ENCODE measurements at regions not wholly inside any gene's neighbourhood (a gene's known extent, or its start where the extent isn't known, plus 50 kb on each side); places are given as distances from the start of the nearest gene placed in this dataset.
"Not testable (repeated sequence)": the region's sequence is repeated elsewhere in the genome, so short reads cannot be mapped to it uniquely, and the experiment has no call there.

DNA sequence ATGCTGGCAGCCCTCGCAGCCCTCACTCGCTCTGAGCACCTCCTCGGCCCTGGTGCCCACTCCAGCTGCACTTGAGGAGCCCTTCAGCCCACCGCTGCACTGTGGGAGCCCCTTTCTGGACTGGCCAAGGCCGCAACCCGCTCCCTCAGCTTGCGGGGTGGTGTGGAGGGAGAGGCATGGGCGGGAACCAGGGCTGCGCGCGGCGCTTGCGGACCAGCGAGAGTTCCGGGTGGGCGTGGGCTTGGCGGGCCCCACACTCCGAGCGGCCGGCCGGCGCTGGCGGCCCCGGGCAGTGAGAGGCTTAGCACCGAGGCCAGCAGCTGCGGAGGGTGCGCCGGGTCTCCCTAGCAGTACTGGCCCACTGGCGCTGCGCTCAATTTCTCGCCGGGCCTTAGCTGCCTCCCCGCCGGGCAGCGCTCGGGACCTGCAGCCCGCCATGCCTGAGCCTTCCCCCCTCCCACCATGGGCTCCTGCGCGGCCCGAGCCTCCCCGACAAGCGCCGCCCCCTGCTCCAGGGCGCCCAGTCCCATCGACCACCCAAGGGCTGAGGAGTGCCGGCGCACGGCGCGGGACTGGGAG lies 283.7 kb upstream of the TMEM132C start:
- TF ChIP-seq, protein P1, sequence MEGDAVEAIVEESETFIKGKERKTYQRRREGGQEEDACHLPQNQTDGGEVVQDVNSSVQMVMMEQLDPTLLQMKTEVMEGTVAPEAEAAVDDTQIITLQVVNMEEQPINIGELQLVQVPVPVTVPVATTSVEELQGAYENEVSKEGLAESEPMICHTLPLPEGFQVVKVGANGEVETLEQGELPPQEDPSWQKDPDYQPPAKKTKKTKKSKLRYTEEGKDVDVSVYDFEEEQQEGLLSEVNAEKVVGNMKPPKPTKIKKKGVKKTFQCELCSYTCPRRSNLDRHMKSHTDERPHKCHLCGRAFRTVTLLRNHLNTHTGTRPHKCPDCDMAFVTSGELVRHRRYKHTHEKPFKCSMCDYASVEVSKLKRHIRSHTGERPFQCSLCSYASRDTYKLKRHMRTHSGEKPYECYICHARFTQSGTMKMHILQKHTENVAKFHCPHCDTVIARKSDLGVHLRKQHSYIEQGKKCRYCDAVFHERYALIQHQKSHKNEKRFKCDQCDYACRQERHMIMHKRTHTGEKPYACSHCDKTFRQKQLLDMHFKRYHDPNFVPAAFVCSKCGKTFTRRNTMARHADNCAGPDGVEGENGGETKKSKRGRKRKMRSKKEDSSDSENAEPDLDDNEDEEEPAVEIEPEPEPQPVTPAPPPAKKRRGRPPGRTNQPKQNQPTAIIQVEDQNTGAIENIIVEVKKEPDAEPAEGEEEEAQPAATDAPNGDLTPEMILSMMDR (conservative IDR thresholded peaks at IDR 0.05), result not testable (repeated sequence)
- TF ChIP-seq ZFX (IDR thresholded peaks at IDR 0.05), result not testable (repeated sequence)
